ENCODE measurements at regions not wholly inside any gene's neighbourhood (a gene's known extent, or its start where the extent isn't known, plus 50 kb on each side); places are given as distances from the start of the nearest gene placed in this dataset.

GRCh38 chr20:62545901-62546525, 70.2 kb upstream of the GATA5 start:
- no peak for DNase-seq

DNA sequence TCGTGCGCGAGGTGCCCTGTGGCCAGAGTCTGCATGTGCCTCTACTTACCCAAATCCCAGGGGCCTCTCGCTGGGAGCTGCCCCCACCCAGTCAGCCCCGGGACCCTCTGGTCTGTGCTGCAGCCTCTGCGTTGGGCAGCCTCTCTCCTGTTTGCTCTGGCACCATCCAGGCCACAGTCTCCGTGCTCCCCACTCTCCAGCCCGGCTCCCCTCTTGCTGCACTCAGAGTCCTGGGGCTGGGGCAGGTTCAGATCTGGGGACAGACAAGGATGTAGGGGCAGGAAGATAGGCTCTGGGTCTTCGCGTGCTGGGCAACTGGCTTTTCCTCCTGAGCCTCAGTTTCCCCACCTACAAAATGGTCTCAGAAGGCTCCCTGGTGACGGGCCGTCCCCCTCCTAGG, 70.8 kb upstream of the GATA5 start:
- no peak for DNase-seq

DNA sequence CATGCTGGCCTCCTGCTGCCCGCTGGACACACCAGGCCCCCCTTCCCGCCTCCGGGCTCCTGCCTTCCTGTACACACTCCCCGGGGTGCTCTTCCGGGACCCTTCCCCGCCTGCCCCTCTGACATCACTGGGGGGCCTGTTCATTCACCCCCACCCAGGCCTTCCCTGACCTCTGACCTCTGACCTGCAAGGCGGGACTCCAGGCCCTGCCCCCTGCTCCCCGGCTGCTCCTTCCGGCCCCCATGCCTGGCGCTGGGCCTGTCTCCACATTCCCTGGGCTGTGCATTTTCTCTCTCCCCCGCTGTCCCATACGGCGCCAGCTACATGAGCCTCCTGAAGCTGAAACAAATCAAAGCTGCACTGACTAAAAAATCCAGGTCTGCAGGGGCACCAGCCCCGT, 71.6 kb upstream of the GATA5 start:
- DNase-seq = no peak

DNA sequence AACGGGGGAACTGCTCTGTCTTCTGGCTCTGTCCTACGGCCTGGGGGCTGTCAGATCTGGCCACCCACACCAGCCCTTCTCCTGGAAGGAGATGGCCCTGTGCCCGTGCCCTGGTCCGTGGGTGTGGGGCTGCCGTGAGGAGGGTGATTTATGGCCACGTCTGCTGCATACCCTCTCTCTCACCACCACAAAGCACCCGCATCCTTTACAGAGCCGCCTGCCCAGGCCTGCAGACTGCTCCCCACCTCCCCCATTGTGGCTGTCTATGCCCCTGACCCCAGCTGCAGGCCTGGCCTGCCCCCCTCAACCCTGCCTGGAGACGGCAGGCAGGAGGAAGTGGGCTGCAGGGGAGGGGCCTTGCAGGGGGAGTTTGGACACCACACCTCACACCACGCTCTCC, 72.7 kb upstream of the GATA5 start:
- no peak for DNase-seq

- DNase-seq = no peak
Measured at GRCh38 chr20:62549029-62549428, 73.2 kb upstream of the GATA5 start.

DNA sequence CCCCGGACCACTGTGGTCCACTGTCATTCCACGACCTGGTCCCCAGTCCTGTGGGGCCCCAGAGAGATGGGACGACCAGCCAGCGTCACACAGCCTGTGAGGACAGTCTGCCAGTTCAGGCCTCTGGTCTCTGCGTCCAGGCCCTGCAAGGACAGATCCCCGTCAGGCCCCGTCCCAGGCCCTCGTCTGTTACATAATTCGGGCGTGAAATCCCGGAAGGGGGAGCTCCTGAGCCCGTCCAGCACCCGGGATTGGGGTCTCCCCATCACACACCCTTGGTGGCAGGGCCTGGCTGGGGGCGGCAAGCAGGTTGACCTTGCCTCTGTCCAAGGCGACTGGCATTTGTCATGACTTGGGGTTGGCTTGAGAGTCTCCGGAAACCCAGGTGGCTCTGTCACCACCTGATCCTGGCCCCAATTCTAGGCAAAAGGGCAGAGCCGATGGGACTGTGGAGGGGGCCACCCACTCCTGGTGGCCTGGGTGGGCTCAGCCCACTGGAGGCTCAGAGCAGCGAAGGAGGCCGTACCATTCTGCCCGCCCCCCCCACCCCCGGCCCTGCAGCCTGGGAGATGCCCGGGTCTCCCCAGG, 73.8 kb upstream of the GATA5 start:
- DNase-seq = no peak

GRCh38 chr20:62550087-62550632, 74.4 kb upstream of the GATA5 start:
- no peak for DNase-seq

DNA sequence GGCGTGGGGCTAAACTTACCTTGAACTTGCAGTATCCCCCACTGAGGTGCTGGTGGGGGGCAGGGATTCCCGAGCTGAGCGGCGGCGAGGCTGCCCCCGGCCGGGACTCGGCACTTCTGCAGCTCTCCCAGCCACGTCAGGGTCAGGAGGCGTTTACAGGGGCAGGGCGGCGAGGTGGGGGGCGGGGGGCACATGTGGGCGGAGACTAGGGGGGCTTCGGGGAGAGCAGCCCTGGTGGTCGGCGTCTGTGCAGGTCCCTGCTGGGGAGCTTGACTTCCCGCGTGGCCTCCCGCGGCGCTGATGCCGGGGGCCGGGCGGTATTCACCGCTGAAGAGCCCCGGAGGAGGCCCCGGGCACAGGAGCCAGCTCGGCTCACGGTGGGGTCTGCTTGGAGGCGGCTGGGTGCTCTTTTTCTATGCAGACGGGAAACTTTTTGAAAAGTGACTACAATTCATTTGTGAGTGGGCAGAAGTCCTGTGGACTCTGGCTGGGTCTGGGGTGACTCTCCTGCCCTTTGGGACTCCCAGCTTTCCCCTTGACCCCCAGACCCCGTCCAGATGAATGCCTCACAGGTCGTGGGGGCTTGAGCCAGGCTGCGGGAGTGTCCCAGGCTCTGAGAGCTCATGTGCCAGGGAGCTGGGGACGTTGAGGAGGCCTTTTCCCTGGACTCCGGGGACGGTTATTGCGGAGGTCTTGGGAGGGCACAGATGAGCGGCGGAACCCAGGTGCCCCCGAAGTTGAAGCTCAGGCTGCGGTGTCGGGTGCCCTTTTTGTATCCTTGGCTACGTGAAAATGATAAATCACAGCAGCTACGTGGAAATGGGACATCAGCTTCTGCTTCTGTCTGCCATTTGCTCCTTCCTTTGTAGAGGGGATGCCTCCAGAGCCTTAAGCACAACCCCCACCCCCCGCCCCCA, 75.9 kb upstream of the GATA5 start:
- no peak for DNase-seq

GRCh38 chr20:62552613-62553012, 76.8 kb upstream of the GATA5 start:
- no peak for DNase-seq

GRCh38 chr20:62553136-62553837, 77.5 kb upstream of the GATA5 start:
- no peak for DNase-seq

- no peak for DNase-seq
Measured at GRCh38 chr20:62553838-62554161, 78.0 kb upstream of the GATA5 start.

GRCh38 chr20:62554214-62554897, 78.6 kb upstream of the GATA5 start:
- no peak for DNase-seq

DNA sequence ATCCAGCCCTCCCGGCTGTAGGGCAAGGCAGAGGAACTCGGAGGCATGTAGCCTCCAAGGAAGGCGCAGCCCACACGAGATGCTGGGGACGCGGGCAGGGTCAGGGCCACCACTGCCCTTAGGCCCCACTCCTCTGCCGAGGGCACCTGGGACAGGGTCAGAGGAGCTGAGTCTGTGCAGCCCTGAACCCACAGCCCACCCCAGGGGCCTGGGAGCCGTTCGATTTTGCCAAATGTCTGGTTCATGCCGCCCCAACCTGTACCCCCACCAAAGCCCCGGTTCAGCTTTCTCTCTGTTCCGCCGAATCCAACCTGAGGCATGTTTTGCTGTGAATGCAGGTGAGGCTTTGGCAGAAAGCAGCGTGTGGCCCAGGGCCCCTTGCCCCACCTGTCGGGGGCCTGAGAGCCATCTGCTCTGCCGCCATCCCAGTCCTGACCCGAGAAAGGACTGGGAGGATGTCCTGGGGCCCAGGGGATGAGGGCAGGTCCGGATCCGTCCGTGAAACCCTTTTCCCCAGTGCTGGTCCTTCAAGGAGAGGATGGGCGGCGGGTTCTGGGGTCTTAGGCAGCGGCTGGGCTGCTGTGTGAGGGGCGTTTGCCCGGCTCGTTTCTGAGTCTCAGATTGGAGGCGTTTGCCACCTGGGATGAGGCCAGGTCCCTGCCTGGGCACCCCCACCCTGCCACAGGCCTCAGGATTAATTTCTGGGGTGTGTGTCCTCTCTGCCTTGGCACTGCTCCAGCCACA, 79.3 kb upstream of the GATA5 start:
- no peak for DNase-seq

DNA sequence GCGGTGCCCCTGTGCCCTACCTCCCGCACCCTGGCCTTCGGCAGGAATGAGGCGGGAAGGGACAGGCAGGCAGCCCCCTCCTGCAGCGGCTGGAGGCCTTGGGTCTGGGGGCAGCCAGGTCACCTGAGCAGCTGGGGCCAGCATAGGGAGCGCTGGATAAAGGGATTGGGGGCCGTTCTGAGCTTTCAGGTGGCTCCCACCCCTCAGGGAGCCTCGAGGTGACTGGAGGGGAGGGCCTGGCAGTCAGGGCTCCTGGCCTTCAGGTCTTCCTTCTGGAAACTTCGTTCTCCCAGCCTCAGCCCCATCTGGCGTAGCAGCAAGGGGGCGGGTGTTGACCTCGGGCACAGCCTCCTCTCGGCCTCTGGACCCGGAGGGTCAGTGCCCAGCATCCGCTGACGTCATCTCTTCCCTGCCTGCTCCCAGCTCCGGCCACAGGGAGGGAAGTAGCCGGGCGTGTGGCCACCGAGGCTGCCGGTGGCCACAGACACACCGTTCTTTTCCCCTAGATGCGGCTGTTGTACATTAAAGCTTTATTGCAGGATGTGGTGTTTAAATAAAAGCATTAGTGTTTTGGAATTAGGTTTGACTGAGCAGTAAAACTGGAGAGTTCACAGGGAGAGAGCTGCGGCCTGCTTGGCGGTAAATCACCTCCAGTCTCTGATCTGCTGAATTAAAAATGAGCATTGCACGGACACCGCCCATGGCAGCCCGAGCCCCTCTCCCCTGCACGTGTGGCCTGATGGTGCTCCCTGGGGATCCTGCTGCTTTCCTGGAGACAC, 80.0 kb upstream of the GATA5 start:
- DNase-seq = no peak

DNA sequence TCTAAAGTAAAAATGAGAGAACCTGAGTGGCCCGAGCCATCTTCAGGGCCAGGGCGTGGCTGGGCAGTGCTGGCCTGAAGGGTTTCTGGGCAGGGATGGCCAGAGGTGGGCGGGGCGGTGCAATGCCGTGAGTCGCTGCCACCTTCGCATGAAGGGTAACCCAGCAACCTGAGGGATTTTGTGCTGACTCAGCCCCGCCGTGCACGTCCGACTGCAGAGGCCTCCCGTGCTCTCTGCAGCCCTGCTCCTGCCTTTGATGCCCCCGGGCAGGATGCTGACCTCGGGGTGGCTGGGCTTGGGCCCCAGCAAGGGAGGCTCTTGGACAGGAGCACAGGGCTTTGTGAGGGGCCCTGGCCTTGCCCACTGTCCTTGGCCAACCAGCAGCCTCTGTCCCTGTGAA, 81.7 kb upstream of the GATA5 start:
- no peak for DNase-seq

DNA sequence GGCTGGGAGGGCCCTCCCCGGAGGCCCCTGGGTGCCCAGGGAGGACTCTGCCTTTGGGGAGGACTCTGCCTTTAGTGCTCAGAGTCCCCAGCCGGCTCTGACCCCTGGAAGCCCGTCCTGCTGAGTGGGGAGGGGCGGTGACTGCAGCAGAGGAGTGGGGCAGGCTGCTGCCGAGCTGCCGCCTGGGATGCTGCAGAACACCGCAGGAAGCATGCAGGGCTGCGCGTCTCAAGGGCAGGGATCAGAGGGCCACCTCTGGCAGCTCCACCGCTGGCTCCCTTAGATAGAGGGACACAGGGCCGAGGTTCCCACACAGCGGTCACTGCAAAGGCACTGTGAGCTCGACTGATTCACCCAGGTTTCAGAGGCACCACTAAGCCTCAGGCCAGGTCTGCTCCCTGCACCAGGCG, 82.2 kb upstream of the GATA5 start:
- DNase-seq = no peak

GRCh38 chr20:62558779-62559178, 83.0 kb upstream of the GATA5 start:
- DNase-seq = no peak

GRCh38 chr20:62560162-62560561, 82.1 kb upstream of the SLCO4A1 start:
- no peak for DNase-seq

DNA sequence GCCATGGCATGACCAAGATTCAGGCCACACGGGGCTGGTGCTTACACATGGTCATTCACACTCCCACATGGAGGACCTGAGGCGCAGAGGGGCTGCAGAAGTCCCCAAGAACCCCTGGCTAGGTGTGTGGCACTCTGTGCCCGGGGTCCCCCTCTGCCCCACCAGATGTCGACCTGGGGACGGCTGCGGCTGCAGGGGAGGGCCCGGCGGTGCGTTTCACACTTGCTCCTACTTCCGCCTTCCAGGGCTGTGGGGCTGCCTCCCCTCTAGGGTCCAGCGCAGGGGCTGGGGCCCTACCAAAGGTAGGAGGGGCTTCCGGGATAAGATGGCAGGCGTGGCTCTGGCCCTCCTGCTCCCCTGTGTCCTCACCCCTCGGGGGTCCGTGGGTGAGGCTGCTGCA, 81.1 kb upstream of the SLCO4A1 start:
- DNase-seq = no peak

- DNase-seq = no peak
Measured at GRCh38 chr20:62561948-62562347, 80.4 kb upstream of the SLCO4A1 start.

- no peak for DNase-seq
Measured at GRCh38 chr20:62562831-62563230, 79.5 kb upstream of the SLCO4A1 start.
